HG02852 (cell line): ENCODE measurements at regions not wholly inside any gene's neighbourhood (a gene's known extent, or its start where the extent isn't known, plus 50 kb on each side); places are given as distances from the start of the nearest gene placed in this dataset.

ENCODE experiments used
- ATAC-seq: cut with Tn5 transposase; IDR thresholded peaks from one replicate; pipeline ENCODE4 v1.9.1; 2021; ENCODE audit warnings: mild to moderate bottlenecking, moderate library complexity; ENCODE audit not compliant: unreplicated experiment

- ATAC-seq, result no peak
Measured at GRCh38 chr5:58040044-58040443, 419.8 kb downstream of the PLK2 start.

GRCh38 chr5:58037899-58038298 lies 422.0 kb downstream of the PLK2 start:
- ATAC-seq, result no peak

GRCh38 chr5:58025809-58026208 lies 434.1 kb downstream of the PLK2 start:
- ATAC-seq, result no peak

- no peak for ATAC-seq
Measured at GRCh38 chr5:58024151-58024550, 435.7 kb downstream of the PLK2 start.

GRCh38 chr5:58022055-58022454 lies 437.8 kb downstream of the PLK2 start:
- ATAC-seq, result no peak

- no peak for ATAC-seq
Measured at GRCh38 chr5:58021466-58021865, 438.4 kb downstream of the PLK2 start.

- no peak for ATAC-seq
Measured at GRCh38 chr5:58019614-58020013, 440.3 kb downstream of the PLK2 start.

GRCh38 chr5:58018016-58018415 lies 441.9 kb downstream of the PLK2 start:
- ATAC-seq, result no peak

- ATAC-seq, result no peak
Measured at GRCh38 chr5:58016877-58017276, 443.0 kb downstream of the PLK2 start.

- no peak for ATAC-seq
Measured at GRCh38 chr5:58016358-58016757, 443.5 kb downstream of the PLK2 start.

- ATAC-seq, result no peak
Measured at GRCh38 chr5:58015175-58015574, 444.7 kb downstream of the PLK2 start.

- no peak for ATAC-seq
Measured at GRCh38 chr5:58013542-58014258, 446.2 kb downstream of the PLK2 start.

GRCh38 chr5:58012801-58013315 lies 447.0 kb downstream of the PLK2 start:
- ATAC-seq, result no peak

- ATAC-seq, result no peak
Measured at GRCh38 chr5:58012102-58012501, 447.8 kb downstream of the PLK2 start.

GRCh38 chr5:58011301-58011700 lies 448.6 kb downstream of the PLK2 start:
- no peak for ATAC-seq

- no peak for ATAC-seq
Measured at GRCh38 chr5:58009754-58010153, 450.1 kb downstream of the PLK2 start.

- ATAC-seq, result no peak
Measured at GRCh38 chr5:58002323-58002722, 457.6 kb downstream of the PLK2 start.

- no peak for ATAC-seq
Measured at GRCh38 chr5:57993866-57994265, 466.0 kb downstream of the PLK2 start.

- no peak for ATAC-seq
Measured at GRCh38 chr5:57989378-57989777, 470.5 kb downstream of the PLK2 start.

- no peak for ATAC-seq
Measured at GRCh38 chr5:57988813-57989212, 471.1 kb downstream of the PLK2 start.

GRCh38 chr5:57987552-57987951 lies 472.3 kb downstream of the PLK2 start:
- no peak for ATAC-seq

- ATAC-seq, result no peak
Measured at GRCh38 chr5:57986761-57987341, 473.0 kb downstream of the PLK2 start.

- no peak for ATAC-seq
Measured at GRCh38 chr5:57983426-57983825, 476.5 kb downstream of the PLK2 start.
